ENCODE measurements at regions not wholly inside any gene's neighbourhood (a gene's known extent, or its start where the extent isn't known, plus 50 kb on each side); places are given as distances from the start of the nearest gene placed in this dataset.

- Histone ChIP-seq H3K18ac (ENCODE audit: insufficient read length, low read depth, low read length) (no peak overlapping the region), H2BK5ac (ENCODE audit: insufficient read length, low read length) (no peak overlapping the region), H4K91ac (ENCODE audit: insufficient read length, low read depth, low read length) (no peak overlapping the region), H4K8ac (replicated peaks; ENCODE audit: insufficient read length, low read depth, low read length) (no peak overlapping the region), H3K27me3 (ENCODE audit: insufficient read depth, low read length) (no peaks in the 10 kb centered on the region), H2BK12ac (ENCODE audit: insufficient read length, low read depth, low read length) (no peak overlapping the region), H3K9me3 (ENCODE audit: control insufficient read depth, low read depth, low read length) (no peaks in the 10 kb centered on the region), H4K20me1 (ENCODE audit: control insufficient read depth, insufficient read depth, insufficient read length) (no peaks in the 10 kb centered on the region), H3K4me2 (ENCODE audit: insufficient read depth, insufficient read length, low read length) (no peak overlapping the region), H2AK5ac (ENCODE audit: insufficient read length, low read length) (no peak overlapping the region), H3K9ac (ENCODE audit: extremely low read depth, insufficient read length, low read length) (no peak overlapping the region), H2BK120ac (ENCODE audit: low read depth, low read length, poor library complexity, severe bottlenecking) (no peak overlapping the region), H3K4ac (ENCODE audit: low read depth, low read length) (no peak overlapping the region), H4K5ac (ENCODE audit: insufficient read length, low read depth, low read length) (no peak overlapping the region), H3K27ac (ENCODE audit: insufficient read length, low read depth, low read length) (no peak overlapping the region), H3K4me1 (ENCODE audit: insufficient read depth, low read length) (no peaks in the 10 kb centered on the region), H3T11ph (ENCODE audit: low read length) (no peak overlapping the region), H3K23me2 (ENCODE audit: insufficient read length, low read depth, low read length, poor library complexity, severe bottlenecking) (no peaks in the 10 kb centered on the region), H3K56ac (ENCODE audit: insufficient read length, low read depth, low read length) (no peak overlapping the region), H3K79me1 (ENCODE audit: insufficient read depth, low read depth, low read length, poor library complexity, severe bottlenecking) (no peaks in the 10 kb centered on the region), H2BK15ac (ENCODE audit: low read depth, low read length) (no peak overlapping the region), H3K79me2 (ENCODE audit: insufficient read depth, low read length) (no peaks in the 10 kb centered on the region), H2AFZ (ENCODE audit: low read length) (no peak overlapping the region), H2BK20ac (ENCODE audit: low read depth, low read length, poor library complexity, severe bottlenecking) (no peak overlapping the region), H3K14ac (ENCODE audit: insufficient read depth, low read length) (no peak overlapping the region), H3K23ac (ENCODE audit: insufficient read length, low read depth, low read length) (no peak overlapping the region)
- Mint-ChIP-seq H3K4me1 (peaks cover 7 to 17% of the 10 kb centered on the region in 2 experiments), H3K36me3 (ENCODE audit: insufficient read depth in 1 of 3, low read depth in 3 of 3) (no peaks in the 10 kb centered on the region), H3K4me3 (no peak overlapping the region), H3K9me3 (no peaks in the 10 kb centered on the region; a peak in 1 of 5 replicates), H3K27me3 (ENCODE audit: low read depth) (peaks cover 3% of the 10 kb centered on the region; the same call in 1 of the 2 replicates), H3K27ac (no peak overlapping the region)
- no peak for TF ChIP-seq CTCF (conservative IDR thresholded peaks at IDR 0.05)
- DNase-seq: no peak
- no CpG with 5 or more reads among the region's 5 CpGs for WGBS (ENCODE audit: extremely low coverage, insufficient read length, low lambda C conversion rate)
Measured at GRCh38 chr9:107867738-107868137, 378.2 kb upstream of the KLF4 start.
